GM19397 (cell line): ENCODE measurements at regions not wholly inside any gene's neighbourhood (a gene's known extent, or its start where the extent isn't known, plus 50 kb on each side); places are given as distances from the start of the nearest gene placed in this dataset.

Source experiments
- ATAC-seq: cut with Tn5 transposase; IDR thresholded peaks from one replicate; pipeline ENCODE4 v1.9.1; 2021; ENCODE audit warnings: mild to moderate bottlenecking, moderate library complexity; ENCODE audit not compliant: unreplicated experiment

GRCh38 chrX:42944381-42944998 is 166.5 kb upstream of the PPP1R2C start:
- no peak for ATAC-seq

DNA sequence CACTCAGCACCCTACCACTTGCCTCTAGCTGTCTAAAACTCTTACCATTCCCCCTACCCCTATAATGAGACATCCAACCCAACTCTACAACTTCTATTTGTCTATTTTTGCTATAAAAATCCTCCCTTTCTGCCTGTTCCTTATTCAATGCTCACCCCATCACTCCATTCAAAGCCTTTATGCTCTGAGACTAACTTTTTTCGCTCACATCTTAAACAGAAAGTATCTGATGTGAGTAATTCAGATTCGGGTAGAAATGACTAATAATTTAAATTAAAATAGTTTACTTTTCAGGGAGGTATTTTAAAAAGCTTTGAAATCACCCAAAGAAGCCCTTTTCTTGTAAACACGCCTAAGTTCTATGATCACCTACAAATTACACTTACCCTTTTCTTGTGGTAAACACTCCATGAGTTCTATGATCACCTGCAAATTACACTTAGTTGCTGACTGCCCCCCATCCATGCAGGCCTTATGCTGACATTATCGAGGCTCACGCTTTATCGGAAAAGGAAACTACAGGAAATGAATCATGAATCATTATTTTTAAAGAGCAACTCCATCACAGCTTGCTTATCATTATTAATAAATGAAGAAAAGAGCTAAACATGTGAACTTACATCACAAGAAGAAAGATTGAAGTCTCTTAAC is 168.7 kb upstream of the PPP1R2C start:
- no peak for ATAC-seq

DNA sequence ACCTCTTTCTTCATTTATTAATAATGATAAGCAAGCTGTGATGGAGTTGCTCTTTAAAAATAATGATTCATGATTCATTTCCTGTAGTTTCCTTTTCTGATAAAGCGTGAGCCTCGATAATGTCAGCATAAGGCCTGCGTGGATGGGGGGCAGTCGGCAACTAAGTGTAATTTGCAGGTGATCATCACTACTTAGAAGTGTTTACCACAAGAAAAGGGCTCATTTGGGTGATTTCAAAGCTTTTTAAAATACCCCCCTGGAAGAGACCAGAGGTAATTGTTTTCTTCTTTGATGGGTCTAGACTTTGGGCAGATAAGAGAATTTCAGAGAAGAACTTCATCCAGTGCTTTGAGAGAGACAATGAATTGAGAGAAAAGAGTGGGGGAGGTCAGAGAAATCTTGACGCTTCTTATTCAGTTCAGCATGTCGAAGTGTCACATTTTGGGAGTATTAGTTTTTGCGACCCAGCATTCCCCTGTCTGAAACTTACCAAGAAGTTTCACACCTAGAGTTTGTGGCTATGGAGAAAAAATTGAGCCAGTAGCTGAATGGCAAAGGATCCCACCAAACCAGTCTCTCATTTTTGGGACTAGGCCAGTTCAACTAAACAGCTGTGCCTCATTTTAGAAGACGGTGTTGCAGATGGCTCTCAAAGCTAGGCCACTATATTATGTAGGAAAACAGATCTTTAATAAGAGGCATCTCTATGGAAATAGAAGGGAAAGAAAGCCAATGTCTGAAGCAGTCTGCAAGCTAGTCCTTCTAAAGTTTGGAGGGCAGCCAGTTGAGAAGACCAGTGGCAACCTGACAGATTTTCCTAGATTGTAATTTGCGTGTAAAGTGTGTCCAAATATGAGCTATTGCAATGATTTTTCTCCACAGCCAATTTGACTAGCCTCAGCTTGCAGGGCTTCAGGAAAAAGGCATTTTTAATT is 171.0 kb upstream of the PPP1R2C start:
- ATAC-seq: no peak

- ATAC-seq: no peak
Observed at GRCh38 chrX:42951747-42952146, 173.8 kb upstream of the PPP1R2C start.

GRCh38 chrX:42952621-42953020 is 174.7 kb upstream of the PPP1R2C start:
- ATAC-seq: no peak

GRCh38 chrX:42954880-42955279 is 176.9 kb upstream of the PPP1R2C start:
- no peak for ATAC-seq

- ATAC-seq: no peak
Observed at GRCh38 chrX:42955349-42955748, 177.4 kb upstream of the PPP1R2C start.

DNA sequence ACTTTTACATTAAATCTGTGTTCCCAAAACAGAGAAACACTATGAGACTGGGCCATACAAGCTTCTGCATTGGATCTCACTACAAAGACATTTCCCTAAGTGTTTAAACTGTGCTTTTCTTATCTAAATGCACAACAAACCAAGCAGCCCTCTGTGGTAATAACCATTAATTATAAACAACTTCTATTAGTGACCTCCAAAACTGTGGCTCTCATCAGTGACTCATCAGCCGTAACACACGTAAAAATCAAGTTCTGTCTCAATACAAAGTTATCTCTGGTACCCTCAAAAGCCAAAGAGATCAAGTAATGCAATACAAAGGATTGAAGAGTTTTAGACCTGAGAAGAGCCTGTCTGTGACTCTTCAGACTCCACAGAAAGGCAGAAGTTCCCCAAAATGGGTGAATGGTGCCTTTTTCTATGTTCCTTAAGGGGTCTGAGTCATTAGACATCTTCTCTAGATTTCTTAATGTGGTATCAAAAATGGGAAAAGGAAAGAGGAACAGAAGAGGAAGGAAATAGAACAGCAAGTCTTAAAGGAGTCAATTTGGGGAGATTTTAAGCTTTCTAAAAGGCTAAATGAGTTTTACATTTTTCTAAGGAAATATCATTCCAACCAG is 189.8 kb upstream of the PPP1R2C start:
- ATAC-seq: no peak

DNA sequence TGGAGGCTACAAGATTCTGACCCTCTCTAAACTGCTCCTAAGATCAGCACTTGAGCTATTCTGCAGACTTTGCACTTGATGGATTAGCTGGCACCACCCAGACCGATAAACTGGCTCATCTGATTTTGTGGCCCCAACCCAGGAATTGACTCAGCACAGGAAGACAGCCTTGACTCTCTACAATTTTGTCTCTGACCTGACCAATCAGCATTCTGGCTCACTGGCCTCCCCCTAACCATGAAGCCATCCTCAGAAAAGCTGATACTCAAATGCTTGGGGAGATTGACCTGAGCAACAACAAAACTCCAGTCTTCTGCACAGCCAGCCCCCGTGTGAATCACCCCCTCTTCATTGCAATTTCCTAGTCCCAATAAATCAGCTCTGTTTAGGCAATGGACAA is 195.4 kb upstream of the PPP1R2C start:
- ATAC-seq: no peak

GRCh38 chrX:42975906-42976305 is 197.9 kb upstream of the PPP1R2C start:
- no peak for ATAC-seq

GRCh38 chrX:42976746-42977366 is 198.9 kb upstream of the PPP1R2C start:
- no peak for ATAC-seq

GRCh38 chrX:42978655-42979379 is 200.9 kb upstream of the PPP1R2C start:
- ATAC-seq: no peak

DNA sequence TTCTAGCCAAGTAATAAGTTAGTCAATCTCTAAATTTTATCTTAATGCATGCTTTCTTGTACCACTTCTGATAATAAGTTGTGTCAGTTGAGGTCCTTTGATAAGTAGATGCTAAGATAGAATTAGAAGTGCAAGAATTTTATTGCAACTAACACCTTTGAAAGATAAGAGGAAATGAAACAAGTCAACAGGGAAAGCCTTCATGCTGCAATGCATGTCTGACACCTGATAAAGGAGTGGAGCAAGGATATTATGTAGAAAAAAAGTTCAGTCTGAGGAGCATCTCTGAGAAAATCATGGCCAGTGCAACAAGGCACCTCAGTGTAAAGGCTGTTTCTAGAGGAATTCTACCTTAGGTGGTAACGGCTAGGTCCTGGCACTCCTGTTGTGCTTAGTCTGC is 210.7 kb upstream of the PPP1R2C start:
- ATAC-seq: no peak

DNA sequence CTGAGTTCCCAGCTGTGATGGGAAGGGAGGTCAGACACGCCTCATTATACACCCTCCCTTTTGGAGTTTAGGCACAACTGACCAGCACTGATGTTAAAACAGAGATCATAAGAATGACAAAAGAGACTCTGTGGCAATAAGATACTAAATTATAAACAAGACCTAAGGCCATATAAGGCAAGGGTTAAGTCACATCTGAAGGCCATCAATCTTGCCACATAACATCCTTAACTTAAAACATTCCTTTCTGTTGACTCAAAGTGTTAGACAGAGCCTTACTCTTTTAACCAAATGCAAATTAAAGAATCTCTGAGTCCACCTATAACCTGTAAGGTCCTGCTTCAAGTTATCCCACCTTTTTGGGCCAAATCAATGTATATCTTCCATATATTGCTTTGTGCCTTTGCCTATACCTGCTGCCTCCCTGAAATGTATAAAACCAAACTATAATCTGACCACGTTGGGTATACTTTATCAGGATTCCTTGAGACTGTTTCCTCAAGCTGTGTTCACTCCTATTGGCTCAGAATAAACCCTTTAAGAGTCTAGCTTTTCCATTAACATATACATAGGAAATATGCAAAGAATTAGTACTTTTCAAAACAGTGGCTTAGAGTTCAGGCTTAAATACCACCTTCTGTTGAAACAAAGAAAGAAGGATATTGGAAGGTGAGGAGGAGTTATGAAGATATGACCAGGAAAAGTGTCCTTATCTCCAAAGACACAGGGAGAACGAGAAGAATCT is 214.4 kb upstream of the PPP1R2C start:
- ATAC-seq: no peak

DNA sequence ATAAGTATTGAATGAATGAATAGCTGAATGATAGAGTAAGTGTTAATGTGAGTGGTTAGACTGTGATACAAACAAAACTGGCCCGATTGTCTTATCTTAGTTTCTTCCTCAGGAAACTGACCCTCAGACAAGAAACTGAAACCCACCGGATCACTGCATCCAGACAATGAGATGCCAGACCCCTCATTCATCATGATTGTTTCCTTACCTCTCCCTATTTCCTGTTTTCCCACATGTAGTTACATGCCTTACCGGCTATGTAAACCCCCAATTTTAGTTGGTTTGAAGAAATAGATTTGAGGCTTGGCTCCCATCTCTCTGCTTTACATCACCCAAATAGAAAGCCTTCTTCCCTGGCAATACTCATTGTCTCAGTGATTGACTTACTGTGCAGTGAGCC is 218.9 kb upstream of the PPP1R2C start:
- ATAC-seq: no peak

GRCh38 chrX:43000121-43000520 is 222.2 kb upstream of the PPP1R2C start:
- ATAC-seq: no peak

- peak; percentile 66 for ATAC-seq
Observed at GRCh38 chrX:43002526-43003203, 224.7 kb upstream of the PPP1R2C start.

DNA sequence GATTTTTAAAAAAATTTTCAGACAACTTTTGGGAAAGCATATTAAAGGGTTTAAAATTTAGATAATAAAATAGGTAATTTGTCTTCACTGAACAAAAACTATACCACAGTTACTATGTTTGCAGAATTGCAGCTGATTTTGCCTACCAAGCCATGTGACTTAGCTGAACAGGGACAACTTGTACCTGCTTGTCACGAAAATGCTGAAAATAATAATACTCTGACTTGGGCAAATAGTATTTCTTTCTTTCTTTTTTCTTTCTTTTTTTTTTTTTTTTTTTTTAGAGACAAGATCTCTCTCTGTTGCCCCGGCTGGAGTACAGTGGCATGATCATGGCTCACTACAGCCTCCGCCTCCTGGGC is 225.2 kb upstream of the PPP1R2C start:
- ATAC-seq: peak; percentile 21

GRCh38 chrX:43003939-43004338 is 226.0 kb upstream of the PPP1R2C start:
- ATAC-seq: no peak
